Adrenal gland (tissue), 9 donors: ENCODE measurements at regions not wholly inside any gene's neighbourhood (a gene's known extent, or its start where the extent isn't known, plus 50 kb on each side); places are given as distances from the start of the nearest gene placed in this dataset.

ENCODE experiments used
- DNase-seq, 7 donors: peaks; one replicate each; pipeline ENCODE4 v3.0.0-alpha.2; 2019 to 2020
- H3K27ac ChIP-seq, 5 donors: fragments of 200-600 bp; sonication (generic) in 4 of 5; 1 replicate in 3 of 5; 2 replicates in 2 of 5; pipeline versions ENCODE4 v1.5.1 to v1.8.0; 2016 to 2020; ENCODE audit warnings: mild to moderate bottlenecking in 1 of 5
- H3K27me3 ChIP-seq: fragments of 200-600 bp; 2 replicates; pipeline ENCODE4 v1.8.0; 2021
- H3K36me3 ChIP-seq, 2 donors: fragments of 200-600 bp; replicated peaks in 1 of 2; 1 replicate in 1 of 2; 2 replicates in 1 of 2; pipeline versions ENCODE4 v1.5.1 to v1.8.0; 2018 to 2022
- H3K4me1 ChIP-seq, 2 donors: fragments of 200-600 bp; replicated peaks in 1 of 2; 1 replicate in 1 of 2; 2 replicates in 1 of 2; pipeline versions ENCODE4 v1.5.1 to v1.8.0; 2018 to 2021
- H3K4me3 ChIP-seq, 4 donors: fragments of 200-600 bp; sonication (generic) in 3 of 4; one replicate each; pipeline ENCODE4 v1.5.1; 2016 to 2018
- H3K9me3 ChIP-seq, 3 donors: fragments of 200-600 bp; sonication (generic) in 1 of 3; replicated peaks in 1 of 3; 1 replicate in 2 of 3; 2 replicates in 1 of 3; pipeline versions ENCODE4 v1.5.1 to v1.8.0; 2016 to 2021
- CTCF ChIP-seq, 6 experiments: fragments of 450-650 bp in 4 of 6; fragments of 200-600 bp in 2 of 6; sonication (generic) in 1 of 6; IDR thresholded peaks; 1 replicate in 5 of 6; 2 replicates in 1 of 6; pipeline versions ENCODE4 v1.5.1 to v1.8.0; 2016 to 2021; ENCODE audit warnings: antibody characterized with exemption in 6 of 6, mild to moderate bottlenecking in 2 of 6, moderate library complexity in 1 of 6
- POLR2A ChIP-seq, 2 donors: fragments of 450-650 bp; IDR thresholded peaks; one replicate each; pipeline ENCODE4 v1.6.1; 2017; ENCODE audit warnings: antibody characterized with exemption in 2 of 2, mild to moderate bottlenecking in 2 of 2, moderate library complexity in 1 of 2
- WGBS, 4 donors: extraction: QIAGEN DNeasy Blood & Tissue Kit in 2 of 4; methylation state at CpG; one replicate each; pipeline versions ENCODE4 v1.1.5 to v1.1.7; 2013 to 2017; 5-methylcytosine and 5-hydroxymethylcytosine counted together
- intact Hi-C, 2 donors: fragments of 100-400 bp; cut with DNase I; formaldehyde crosslinking; loops; one replicate each; pipeline versions ENCODE4 v1.14.1 to v1.15.0; 2022 to 2023
- donor health status: healthy with polysubstance abuse.
- donor health status: Bipolar disorder and iron deficiency.
- donor health status: DM: yes; HTN: yes; CAD: no.
- donor health status: DM: no; HTN: no; CAD: no.
- donor health status: DM: no; HTN: no; CAD: no.

- no peak for DNase-seq
- Histone ChIP-seq H3K9me3 (no peaks in the 10 kb centered on the region), H3K27ac (no peak overlapping the region), H3K36me3 (no peaks in the 10 kb centered on the region), H3K4me3 (no peak overlapping the region), H3K4me1 (no peaks in the 10 kb centered on the region), H3K27me3 (no peaks in the 10 kb centered on the region)
- 67 to 82% (median 77%) methylated on average over 5 of the region's 5 CpGs for WGBS, 4 donors
- intact Hi-C loops = no loop called here
- TF ChIP-seq POLR2A (IDR thresholded peaks at IDR 0.05) = no peak
- no peak for TF ChIP-seq CTCF (IDR thresholded peaks at IDR 0.05)
Measured at GRCh38 chr20:40317156-40317790, 371.8 kb downstream of the MAFB start.

GRCh38 chr20:40314278-40314677, 374.8 kb downstream of the MAFB start:
- 48 to 73% (median 62%) methylated on average over 1 of the region's 1 CpG for WGBS, 4 donors
- no peak overlapping the region for H3K27ac ChIP-seq
- H3K4me3 ChIP-seq = no peak overlapping the region
- no peaks in the 10 kb centered on the region for H3K27me3 ChIP-seq
- no peak for DNase-seq
- no peaks in the 10 kb centered on the region for H3K4me1 ChIP-seq
- H3K36me3 ChIP-seq = no peaks in the 10 kb centered on the region
- intact Hi-C loops = no loop called here
- TF ChIP-seq POLR2A (IDR thresholded peaks at IDR 0.05) (no peak), CTCF (IDR thresholded peaks at IDR 0.05) (no peak)
- H3K9me3 ChIP-seq = no peaks in the 10 kb centered on the region

- Histone ChIP-seq H3K27ac (no peak overlapping the region), H3K9me3 (no peaks in the 10 kb centered on the region), H3K36me3 (no peaks in the 10 kb centered on the region), H3K4me3 (no peak overlapping the region), H3K27me3 (no peaks in the 10 kb centered on the region), H3K4me1 (no peaks in the 10 kb centered on the region)
- intact Hi-C loops = no loop called here
- no peak for TF ChIP-seq CTCF (IDR thresholded peaks at IDR 0.05)
- no peak for TF ChIP-seq POLR2A (IDR thresholded peaks at IDR 0.05)
- WGBS, 4 donors = 66 to 78% (median 73%) methylated on average over 2 of the region's 2 CpGs
- no peak for DNase-seq
Measured at GRCh38 chr20:40313730-40314129, 375.3 kb downstream of the MAFB start.

GRCh38 chr20:40309731-40310130, 379.3 kb downstream of the MAFB start:
- Histone ChIP-seq H3K4me3 (no peak overlapping the region), H3K4me1 (no peaks in the 10 kb centered on the region), H3K27ac (no peak overlapping the region), H3K36me3 (no peaks in the 10 kb centered on the region), H3K9me3 (no peaks in the 10 kb centered on the region), H3K27me3 (no peaks in the 10 kb centered on the region)
- no peak for DNase-seq
- WGBS, 4 donors = 82 to 88% (median 85%) methylated on average over 6 of the region's 6 CpGs
- intact Hi-C loops = no loop called here
- TF ChIP-seq POLR2A (IDR thresholded peaks at IDR 0.05) (no peak), CTCF (IDR thresholded peaks at IDR 0.05) (no peak)
